Activated CD4-positive, alpha-beta T cell treated with anti-CD3 and anti-CD28 coated beads, Interleukin-2, amount 10 ng/mL, durations not matched to agents 7 days and 5 days (primary cell): ENCODE measurements at regions not wholly inside any gene's neighbourhood (a gene's known extent, or its start where the extent isn't known, plus 50 kb on each side); places are given as distances from the start of the nearest gene placed in this dataset.

Experiments
- CTCF ChIA-PET: fragments of 350-600 bp; sonication (Branson Sonifier 250); formaldehyde crosslinking; loops from one replicate; lab custom pipeline; 2021; ENCODE audit warnings: antibody characterized with exemption; lab: Charles Lee
- POLR2A ChIA-PET: fragments of 350-600 bp; sonication (Branson Sonifier 250); formaldehyde crosslinking; loops from one replicate; lab custom pipeline; 2021; ENCODE audit warnings: antibody characterized with exemption; lab: Charles Lee
- DNase-seq: peaks from one replicate; pipeline ENCODE4 v3.0.0-alpha.2; 2020
- H3K27ac Mint-ChIP-seq: one replicate; pipeline ENCODE4 v1.8.0; 2021; ENCODE audit warnings: mild to moderate bottlenecking, moderate library complexity, mixed read lengths
- H3K27me3 Mint-ChIP-seq: one replicate; pipeline ENCODE4 v1.8.0; 2021; ENCODE audit warnings: mixed read lengths
- H3K36me3 Mint-ChIP-seq: one replicate; pipeline ENCODE4 v1.8.0; 2021; ENCODE audit warnings: low read depth, mixed read lengths
- H3K4me1 Mint-ChIP-seq: one replicate; pipeline ENCODE4 v1.8.0; 2021; ENCODE audit warnings: mixed read lengths
- H3K4me3 Mint-ChIP-seq: one replicate; pipeline ENCODE4 v1.8.0; 2021; ENCODE audit warnings: mild to moderate bottlenecking, moderate library complexity, mixed read lengths
- H3K9me3 Mint-ChIP-seq: one replicate; pipeline ENCODE4 v1.8.0; 2021; ENCODE audit warnings: mixed read lengths

DNA sequence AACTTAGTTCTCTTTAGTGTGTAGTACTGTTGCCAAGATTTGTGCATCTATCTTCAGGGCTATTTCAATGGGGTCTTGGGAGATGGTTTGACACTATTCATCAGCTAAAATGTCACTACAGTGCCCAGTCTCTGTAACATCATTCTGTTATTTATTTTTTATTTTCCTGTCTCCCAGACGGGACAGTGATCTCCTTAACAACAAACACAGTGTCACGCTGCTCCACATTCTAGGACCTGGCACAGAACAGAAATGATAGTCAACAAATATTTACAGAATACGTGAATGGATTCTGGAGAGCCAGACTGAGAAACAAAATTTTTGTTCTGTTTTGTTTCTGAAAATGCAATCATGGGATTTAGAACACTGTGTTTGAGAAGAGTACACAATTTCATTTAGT, 937.7 kb upstream of the LRRN3 start:
- no peak overlapping the region for H3K27ac Mint-ChIP-seq
- no peaks in the 10 kb centered on the region for H3K4me1 Mint-ChIP-seq
- H3K4me3 Mint-ChIP-seq: no peak overlapping the region
- H3K27me3 Mint-ChIP-seq: peaks cover 2% of the 10 kb centered on the region
- POLR2A ChIA-PET: no interaction called here
- CTCF ChIA-PET: no interaction called here
- H3K9me3 Mint-ChIP-seq: no peaks in the 10 kb centered on the region
- H3K36me3 Mint-ChIP-seq: no peaks in the 10 kb centered on the region
- DNase-seq: no peak

- H3K9me3 Mint-ChIP-seq: no peaks in the 10 kb centered on the region
- H3K27ac Mint-ChIP-seq: no peak overlapping the region
- no peaks in the 10 kb centered on the region for H3K36me3 Mint-ChIP-seq
- no peaks in the 10 kb centered on the region for H3K4me1 Mint-ChIP-seq
- POLR2A ChIA-PET: no interaction called here
- DNase-seq: no peak
- H3K4me3 Mint-ChIP-seq: no peak overlapping the region
- CTCF ChIA-PET: no interaction called here
- no peaks in the 10 kb centered on the region for H3K27me3 Mint-ChIP-seq
Measured at GRCh38 chr7:110156511-110156910, 934.4 kb upstream of the LRRN3 start.

DNA sequence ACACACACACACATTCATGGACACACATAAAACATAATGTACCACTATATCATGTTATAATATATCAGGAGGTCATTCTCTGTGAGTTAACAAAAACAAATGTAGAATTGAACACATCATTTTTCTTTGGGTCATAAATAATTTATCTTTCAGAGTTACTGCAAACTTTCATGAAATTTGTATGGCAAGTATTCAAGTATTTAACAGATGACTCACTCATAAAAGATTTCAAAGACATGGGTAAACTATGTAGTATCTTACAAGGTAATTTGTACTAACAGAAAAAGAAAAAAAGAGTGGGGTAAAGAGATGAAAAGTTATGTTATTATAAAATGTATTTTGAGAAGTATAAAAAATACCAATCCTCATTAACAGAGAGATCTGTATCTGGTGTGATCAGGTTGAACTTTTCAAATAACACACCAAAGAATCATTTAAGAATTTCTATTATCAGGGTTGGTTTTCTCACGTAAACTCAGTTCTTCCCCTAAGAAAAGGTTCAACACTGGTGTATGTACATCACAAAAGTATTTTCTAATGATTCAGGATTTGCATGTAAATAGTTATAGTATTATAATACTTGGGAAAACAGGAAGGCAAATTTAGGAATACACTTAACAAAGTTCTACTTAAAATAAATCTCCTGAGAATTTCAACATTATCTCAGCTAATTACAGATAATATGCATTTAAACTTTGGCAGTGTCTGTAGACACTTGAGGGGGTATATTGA, 933.1 kb upstream of the LRRN3 start:
- H3K36me3 Mint-ChIP-seq: no peaks in the 10 kb centered on the region
- CTCF ChIA-PET: no interaction called here

GRCh38 chr7:110168010-110168409, 922.9 kb upstream of the LRRN3 start:
- POLR2A ChIA-PET: no interaction called here

More for the DNA sequence above, 933.1 kb upstream of the LRRN3 start:
- Mint-ChIP-seq H3K27ac (no peak overlapping the region), H3K27me3 (no peaks in the 10 kb centered on the region), H3K9me3 (no peaks in the 10 kb centered on the region), H3K4me3 (no peak overlapping the region), H3K4me1 (no peaks in the 10 kb centered on the region)
- POLR2A ChIA-PET: no interaction called here
- no peak for DNase-seq

DNA sequence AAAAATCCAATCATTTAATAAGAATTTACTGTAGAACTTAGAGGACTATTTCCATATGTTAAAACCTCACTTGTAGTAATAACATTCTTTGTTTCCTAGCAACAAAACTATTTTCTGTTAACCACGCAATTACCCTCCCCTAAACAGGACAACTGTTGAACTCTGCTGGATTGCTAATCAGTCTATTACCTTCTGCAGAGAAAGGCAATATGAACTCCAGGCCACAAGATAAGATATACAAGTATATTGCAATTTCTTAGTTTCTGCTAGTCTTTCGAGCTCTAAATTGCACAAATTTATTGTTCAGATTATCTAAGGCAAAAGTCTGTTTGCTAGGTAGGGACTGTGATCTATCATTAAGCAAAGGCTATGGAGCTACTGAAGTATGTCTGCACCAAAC, 920.1 kb upstream of the LRRN3 start:
- Mint-ChIP-seq H3K27me3 (no peaks in the 10 kb centered on the region), H3K27ac (no peak overlapping the region), H3K36me3 (no peaks in the 10 kb centered on the region), H3K9me3 (no peaks in the 10 kb centered on the region), H3K4me3 (no peak overlapping the region), H3K4me1 (no peaks in the 10 kb centered on the region)
- ChIA-PET POLR2A (no interaction called here), CTCF (no interaction called here)
- no peak for DNase-seq

More at GRCh38 chr7:110168010-110168409, 922.9 kb upstream of the LRRN3 start:
- Mint-ChIP-seq H3K9me3 (no peaks in the 10 kb centered on the region), H3K4me1 (no peaks in the 10 kb centered on the region), H3K27me3 (no peaks in the 10 kb centered on the region), H3K27ac (no peak overlapping the region), H3K36me3 (no peaks in the 10 kb centered on the region), H3K4me3 (no peak overlapping the region)
- no peak for DNase-seq
- CTCF ChIA-PET: no interaction called here

DNA sequence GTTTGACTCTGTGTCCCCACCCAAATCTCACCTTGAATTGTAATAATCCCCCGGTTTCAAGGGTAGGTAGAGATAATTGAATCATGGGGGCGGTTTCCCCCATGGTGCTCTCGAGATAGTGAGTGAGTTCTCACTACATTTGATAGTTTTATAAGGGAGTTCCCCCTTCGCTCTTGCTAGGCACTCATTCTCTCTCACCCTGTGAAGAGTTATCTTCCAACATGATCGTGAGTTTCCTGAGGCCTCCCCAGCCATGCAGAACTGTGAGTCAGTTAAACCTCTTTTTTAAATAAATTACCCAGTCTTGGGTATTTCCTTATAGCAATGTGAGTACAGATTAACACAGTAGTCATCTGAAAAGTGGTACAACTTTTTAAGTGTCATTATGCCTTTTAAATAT, 913.5 kb upstream of the LRRN3 start:
- Mint-ChIP-seq H3K4me3 (no peak overlapping the region), H3K27me3 (no peaks in the 10 kb centered on the region), H3K27ac (no peak overlapping the region), H3K4me1 (no peaks in the 10 kb centered on the region), H3K9me3 (no peaks in the 10 kb centered on the region), H3K36me3 (no peaks in the 10 kb centered on the region)
- ChIA-PET POLR2A (no interaction called here), CTCF (no interaction called here)
- DNase-seq: no peak

GRCh38 chr7:110179037-110179436, 911.9 kb upstream of the LRRN3 start:
- Mint-ChIP-seq H3K36me3 (no peaks in the 10 kb centered on the region), H3K27ac (no peak overlapping the region)
- CTCF ChIA-PET: no interaction called here

GRCh38 chr7:110181768-110182167, 909.2 kb upstream of the LRRN3 start:
- ChIA-PET CTCF (interaction anchor here (0.7 kb wide), 1 partner anchor 17 kb away, joined by 4 read pairs; no protein-coding TSS in a partner anchor), POLR2A (no interaction called here)
- no peaks in the 10 kb centered on the region for H3K36me3 Mint-ChIP-seq
- no peaks in the 10 kb centered on the region for H3K4me1 Mint-ChIP-seq
- H3K27ac Mint-ChIP-seq: no peak overlapping the region
- no peak for DNase-seq
- H3K27me3 Mint-ChIP-seq: no peaks in the 10 kb centered on the region
- no peaks in the 10 kb centered on the region for H3K9me3 Mint-ChIP-seq
- H3K4me3 Mint-ChIP-seq: no peak overlapping the region

More at GRCh38 chr7:110179037-110179436, 911.9 kb upstream of the LRRN3 start:
- POLR2A ChIA-PET: no interaction called here
- Mint-ChIP-seq H3K4me3 (no peak overlapping the region), H3K4me1 (no peaks in the 10 kb centered on the region), H3K9me3 (no peaks in the 10 kb centered on the region), H3K27me3 (no peaks in the 10 kb centered on the region)
- no peak for DNase-seq

- POLR2A ChIA-PET: no interaction called here
- Mint-ChIP-seq H3K27me3 (no peaks in the 10 kb centered on the region), H3K27ac (no peak overlapping the region), H3K36me3 (no peaks in the 10 kb centered on the region), H3K9me3 (no peaks in the 10 kb centered on the region), H3K4me1 (no peaks in the 10 kb centered on the region), H3K4me3 (no peak overlapping the region)
- DNase-seq: no peak
- CTCF ChIA-PET: no interaction called here
Measured at GRCh38 chr7:110186334-110186733, 904.6 kb upstream of the LRRN3 start.

DNA sequence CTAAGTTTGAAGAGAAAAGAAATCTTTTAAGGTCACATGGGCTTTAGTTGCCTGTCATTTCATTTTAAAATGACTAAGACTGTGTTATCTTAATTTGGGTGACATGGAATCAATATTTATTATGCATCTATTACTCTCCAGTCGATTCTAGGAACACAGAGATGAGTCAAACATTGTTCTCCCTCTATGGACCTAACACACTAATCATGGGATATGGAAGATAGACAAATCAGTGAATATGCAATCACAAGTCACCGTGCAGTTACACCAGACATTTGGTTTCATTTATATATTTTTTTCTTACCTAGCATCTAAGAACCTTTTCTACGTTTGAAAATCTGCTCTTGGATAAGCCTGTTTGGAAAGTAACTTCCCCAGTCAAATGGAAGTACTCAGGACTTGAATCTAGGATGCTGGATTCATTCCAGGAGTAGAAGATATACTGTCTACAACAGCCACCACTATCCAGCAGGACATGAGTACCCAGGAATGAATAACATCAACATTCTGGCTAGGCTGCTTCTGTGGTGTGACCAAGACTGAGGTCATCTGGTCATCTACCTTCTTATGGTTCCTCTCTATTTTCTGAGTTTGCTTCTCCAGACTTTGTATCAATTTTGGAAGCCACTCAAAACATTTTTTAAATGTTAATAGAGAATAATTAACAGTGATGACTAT, 902.9 kb upstream of the LRRN3 start:
- Mint-ChIP-seq H3K9me3 (no peaks in the 10 kb centered on the region), H3K4me1 (no peaks in the 10 kb centered on the region), H3K27ac (no peak overlapping the region), H3K27me3 (no peaks in the 10 kb centered on the region), H3K4me3 (no peak overlapping the region), H3K36me3 (no peaks in the 10 kb centered on the region)
- POLR2A ChIA-PET: no interaction called here
- DNase-seq: no peak
- CTCF ChIA-PET: no interaction called here

DNA sequence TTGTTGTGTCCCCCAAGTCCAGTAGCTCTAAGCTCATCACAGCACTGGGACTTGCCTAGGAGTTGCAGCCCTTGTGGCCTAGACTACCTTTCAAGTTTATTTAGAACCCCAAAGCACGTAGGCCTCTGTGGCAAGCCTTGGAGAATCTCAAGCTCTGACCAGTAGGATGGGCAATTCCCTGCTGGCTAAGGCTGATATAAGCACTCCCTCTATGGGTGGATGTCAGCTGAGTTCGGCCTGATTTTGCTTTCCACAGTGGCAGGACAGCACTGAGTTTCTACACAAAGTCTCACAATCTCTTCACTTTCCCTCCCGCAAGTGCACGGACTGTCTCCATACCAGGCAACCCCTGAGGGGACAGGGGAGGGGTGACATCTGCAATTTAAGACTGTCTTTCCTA, 886.4 kb upstream of the LRRN3 start:
- no peaks in the 10 kb centered on the region for H3K27me3 Mint-ChIP-seq
- POLR2A ChIA-PET: no interaction called here
- no peak overlapping the region for H3K4me3 Mint-ChIP-seq

DNA sequence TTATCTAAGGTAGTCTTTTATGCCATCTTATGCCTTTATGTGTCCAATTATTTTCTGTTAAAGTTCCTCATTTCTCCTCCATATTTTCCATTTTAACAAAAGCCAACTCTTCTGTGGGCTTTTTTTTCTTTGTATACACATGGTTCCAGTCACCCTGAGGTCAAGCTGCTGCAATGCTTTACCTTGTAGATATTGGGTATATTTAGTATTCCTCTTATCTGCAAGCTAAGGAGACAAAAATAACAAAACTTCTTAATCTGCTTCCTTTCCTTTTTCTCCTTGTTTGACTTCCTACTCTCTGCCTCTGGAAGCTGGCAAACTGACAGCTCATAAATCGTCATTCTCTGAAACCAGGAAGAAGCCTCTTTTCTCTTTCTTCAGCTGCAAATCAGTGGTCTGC, 885.0 kb upstream of the LRRN3 start:
- Mint-ChIP-seq H3K27ac (no peak overlapping the region), H3K36me3 (no peaks in the 10 kb centered on the region), H3K9me3 (no peaks in the 10 kb centered on the region), H3K27me3 (no peaks in the 10 kb centered on the region), H3K4me1 (no peaks in the 10 kb centered on the region), H3K4me3 (no peak overlapping the region)
- no peak for DNase-seq
- ChIA-PET CTCF (no interaction called here), POLR2A (no interaction called here)

More for the DNA sequence above, 886.4 kb upstream of the LRRN3 start:
- no peaks in the 10 kb centered on the region for H3K36me3 Mint-ChIP-seq
- CTCF ChIA-PET: no interaction called here
- H3K27ac Mint-ChIP-seq: no peak overlapping the region
- no peaks in the 10 kb centered on the region for H3K4me1 Mint-ChIP-seq
- DNase-seq: no peak
- H3K9me3 Mint-ChIP-seq: no peaks in the 10 kb centered on the region

- no peaks in the 10 kb centered on the region for H3K27me3 Mint-ChIP-seq
- H3K27ac Mint-ChIP-seq: no peak overlapping the region
- POLR2A ChIA-PET: no interaction called here
- CTCF ChIA-PET: no interaction called here
- no peak overlapping the region for H3K4me3 Mint-ChIP-seq
- peaks cover 7% of the 10 kb centered on the region for H3K9me3 Mint-ChIP-seq
- no peaks in the 10 kb centered on the region for H3K4me1 Mint-ChIP-seq
- no peaks in the 10 kb centered on the region for H3K36me3 Mint-ChIP-seq
- DNase-seq: no peak
Measured at GRCh38 chr7:110209884-110210283, 881.0 kb upstream of the LRRN3 start.
